Neural cell (in vitro differentiated cells): ENCODE measurements at regions not wholly inside any gene's neighbourhood (a gene's known extent, or its start where the extent isn't known, plus 50 kb on each side); places are given as distances from the start of the nearest gene placed in this dataset.

Source experiments
- H2AFZ ChIP-seq: fragments of 200-600, 300-800 bp; sonication (generic), shearing (Covaris generic); 2 replicates; pipeline ENCODE4 v1.6.0; 2014; ENCODE audit warnings: low read depth, mild to moderate bottlenecking, antibody characterized with exemption, low read length, moderate library complexity
- H3F3A ChIP-seq: fragments of 200-600 bp; shearing (Covaris generic); 2 replicates; pipeline ENCODE4 v1.6.1; 2016; ENCODE audit warnings: mild to moderate bottlenecking, moderate library complexity, mixed read lengths, antibody characterized with exemption, low read length; ENCODE audit not compliant: insufficient read depth, poor library complexity, severe bottlenecking
- H3K27ac ChIP-seq: fragments of 200-600, 300-800 bp; sonication (generic), shearing (Covaris generic); 2 replicates; pipeline ENCODE4 v1.5.1; 2014; ENCODE audit warnings: mild to moderate bottlenecking, low read length, moderate library complexity
- H3K27me3 ChIP-seq: fragments of 300-800, 200-600 bp; sonication (generic), shearing (Covaris generic); 2 replicates; pipeline ENCODE4 v1.6.0; 2014; ENCODE audit warnings: mild to moderate bottlenecking, low read depth, low read length, moderate library complexity; ENCODE audit not compliant: insufficient read depth
- H3K36me3 ChIP-seq: fragments of 300-800, 200-600 bp; sonication (generic), shearing (Covaris generic); 2 replicates; pipeline ENCODE4 v1.5.1; 2014; ENCODE audit warnings: mild to moderate bottlenecking, antibody characterized with exemption, low read length, moderate library complexity; ENCODE audit not compliant: insufficient read depth
- H3K4me2 ChIP-seq: fragments of 300-800, 200-600 bp; sonication (generic), shearing (Covaris generic); 2 replicates; pipeline ENCODE4 v1.6.0; 2014; ENCODE audit warnings: mild to moderate bottlenecking, low read length
- H3K4me3 ChIP-seq: fragments of 300-800, 200-600 bp; sonication (generic), shearing (Covaris generic); 2 replicates; pipeline ENCODE4 v1.5.1; 2014; ENCODE audit warnings: mild to moderate bottlenecking, low read length, moderate library complexity
- H3K79me2 ChIP-seq: fragments of 200-600 bp; shearing (Covaris generic); replicated peaks from 2 replicates; pipeline ENCODE4 v1.6.0; 2014; ENCODE audit warnings: mild to moderate bottlenecking, low read length, moderate library complexity; ENCODE audit not compliant: insufficient read depth
- H3K9ac ChIP-seq: fragments of 300-800, 200-600 bp; sonication (generic), shearing (Covaris generic); 2 replicates; pipeline ENCODE4 v1.6.1; 2016; ENCODE audit warnings: mild to moderate bottlenecking, low read length, mixed read lengths
- H3K9me2 ChIP-seq: fragments of 200-600 bp; shearing (Covaris generic); 2 replicates; pipeline ENCODE4 v1.6.1; 2016; ENCODE audit warnings: mild to moderate bottlenecking, low read length, mixed read lengths; ENCODE audit not compliant: insufficient read depth
- H3K9me3 ChIP-seq: fragments of 200-600, 300-800 bp; sonication (generic), shearing (Covaris generic); 2 replicates; pipeline ENCODE4 v1.6.1; 2016; ENCODE audit warnings: mild to moderate bottlenecking, mixed run types, low read length, moderate library complexity, mixed read lengths
- H4K20me1 ChIP-seq: fragments of 200-600 bp; shearing (Covaris generic); 2 replicates; pipeline ENCODE4 v1.6.1; 2016; ENCODE audit warnings: mild to moderate bottlenecking, mixed run types; ENCODE audit not compliant: insufficient read depth
- CTCF ChIP-seq: fragments of 450-650 bp; IDR thresholded peaks from 2 replicates; pipeline ENCODE4 v1.5.1; 2014; ENCODE audit warnings: antibody characterized with exemption, mild to moderate bottlenecking, moderate library complexity; ENCODE audit not compliant: poor library complexity, severe bottlenecking
- EP300 ChIP-seq: fragments of 450-650 bp; conservative IDR thresholded peaks from 2 replicates; pipeline ENCODE4 v1.6.1; 2014; ENCODE audit warnings: antibody characterized with exemption, mild to moderate bottlenecking, moderate library complexity; ENCODE audit not compliant: poor library complexity, severe bottlenecking
- EZH2 ChIP-seq: fragments of 200-600, 300-800 bp; shearing (Covaris generic), sonication (generic); IDR thresholded peaks from 2 replicates; pipeline ENCODE4 v1.6.1; 2014; ENCODE audit warnings: antibody characterized with exemption, low read length, borderline replicate concordance, mild to moderate bottlenecking; ENCODE audit not compliant: insufficient read depth, poor library complexity, severe bottlenecking
- MXI1 ChIP-seq: fragments of 450-650 bp; conservative IDR thresholded peaks from 2 replicates; pipeline ENCODE4 v1.6.1; 2014; ENCODE audit warnings: antibody characterized with exemption, mild to moderate bottlenecking; ENCODE audit not compliant: poor library complexity, severe bottlenecking
- POLR2AphosphoS5 ChIP-seq: IDR thresholded peaks from 2 replicates; pipeline ENCODE4 v1.6.1; 2012
- RAD21 ChIP-seq: fragments of 450-650 bp; conservative IDR thresholded peaks from 2 replicates; pipeline ENCODE4 v1.6.1; 2014; ENCODE audit warnings: antibody characterized with exemption, mild to moderate bottlenecking, moderate library complexity
- SMC3 ChIP-seq: fragments of 450-650 bp; conservative IDR thresholded peaks from 2 replicates; pipeline ENCODE4 v1.6.1; 2014; ENCODE audit warnings: antibody characterized with exemption, mild to moderate bottlenecking, moderate library complexity; ENCODE audit not compliant: poor library complexity
- TAF1 ChIP-seq: IDR thresholded peaks from 2 replicates; pipeline ENCODE4 v1.6.1; 2012; ENCODE audit warnings: low read depth
- TF ChIP-seq, protein P1 (sequence below): IDR thresholded peaks from 2 replicates; pipeline ENCODE4 v1.6.1; 2012; ENCODE audit warnings: borderline replicate concordance

DNA sequence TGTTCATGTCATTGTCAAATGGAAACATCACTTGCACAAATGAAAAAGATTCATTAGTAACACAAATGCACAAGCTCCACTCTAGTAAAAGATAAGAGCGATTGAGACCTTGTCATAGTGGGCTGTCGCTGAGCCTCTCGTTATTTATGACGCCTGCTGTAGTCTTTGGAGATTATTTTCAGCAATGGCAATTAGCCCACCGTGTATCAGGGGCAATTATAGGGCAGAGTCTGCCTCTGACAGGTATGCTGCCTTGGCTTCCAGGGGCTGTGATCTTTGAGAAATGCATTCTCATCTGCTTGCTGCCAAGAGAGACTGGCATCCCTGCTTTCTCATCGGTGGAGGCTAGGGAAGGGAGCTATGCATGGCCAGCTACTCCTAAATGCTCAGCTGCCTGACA, 426.8 kb upstream of the CLINT1 start:
- H3K27ac ChIP-seq = peak overlapping the region; percentile 48
- H3F3A ChIP-seq = no peaks in the 10 kb centered on the region
- H3K4me2 ChIP-seq = no peak overlapping the region
- no peaks in the 10 kb centered on the region for H3K36me3 ChIP-seq
- TF ChIP-seq SMC3 (no peak), CTCF (no peak), MXI1 (no peak), EP300 (no peak), EZH2 (no peak), RAD21 (no peak), POLR2AphosphoS5 (no peak), TAF1 (no peak)
- TF ChIP-seq, protein P1, sequence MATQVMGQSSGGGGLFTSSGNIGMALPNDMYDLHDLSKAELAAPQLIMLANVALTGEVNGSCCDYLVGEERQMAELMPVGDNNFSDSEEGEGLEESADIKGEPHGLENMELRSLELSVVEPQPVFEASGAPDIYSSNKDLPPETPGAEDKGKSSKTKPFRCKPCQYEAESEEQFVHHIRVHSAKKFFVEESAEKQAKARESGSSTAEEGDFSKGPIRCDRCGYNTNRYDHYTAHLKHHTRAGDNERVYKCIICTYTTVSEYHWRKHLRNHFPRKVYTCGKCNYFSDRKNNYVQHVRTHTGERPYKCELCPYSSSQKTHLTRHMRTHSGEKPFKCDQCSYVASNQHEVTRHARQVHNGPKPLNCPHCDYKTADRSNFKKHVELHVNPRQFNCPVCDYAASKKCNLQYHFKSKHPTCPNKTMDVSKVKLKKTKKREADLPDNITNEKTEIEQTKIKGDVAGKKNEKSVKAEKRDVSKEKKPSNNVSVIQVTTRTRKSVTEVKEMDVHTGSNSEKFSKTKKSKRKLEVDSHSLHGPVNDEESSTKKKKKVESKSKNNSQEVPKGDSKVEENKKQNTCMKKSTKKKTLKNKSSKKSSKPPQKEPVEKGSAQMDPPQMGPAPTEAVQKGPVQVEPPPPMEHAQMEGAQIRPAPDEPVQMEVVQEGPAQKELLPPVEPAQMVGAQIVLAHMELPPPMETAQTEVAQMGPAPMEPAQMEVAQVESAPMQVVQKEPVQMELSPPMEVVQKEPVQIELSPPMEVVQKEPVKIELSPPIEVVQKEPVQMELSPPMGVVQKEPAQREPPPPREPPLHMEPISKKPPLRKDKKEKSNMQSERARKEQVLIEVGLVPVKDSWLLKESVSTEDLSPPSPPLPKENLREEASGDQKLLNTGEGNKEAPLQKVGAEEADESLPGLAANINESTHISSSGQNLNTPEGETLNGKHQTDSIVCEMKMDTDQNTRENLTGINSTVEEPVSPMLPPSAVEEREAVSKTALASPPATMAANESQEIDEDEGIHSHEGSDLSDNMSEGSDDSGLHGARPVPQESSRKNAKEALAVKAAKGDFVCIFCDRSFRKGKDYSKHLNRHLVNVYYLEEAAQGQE = no peak
- H3K79me2 ChIP-seq = no peaks in the 10 kb centered on the region
- H3K4me3 ChIP-seq = no peak overlapping the region
- no peaks in the 10 kb centered on the region for H3K9me2 ChIP-seq
- H3K9ac ChIP-seq = peak overlapping the region; percentile 17
- H3K27me3 ChIP-seq = no peaks in the 10 kb centered on the region
- no peak overlapping the region for H2AFZ ChIP-seq
- H4K20me1 ChIP-seq = no peaks in the 10 kb centered on the region
- no peaks in the 10 kb centered on the region for H3K9me3 ChIP-seq

DNA sequence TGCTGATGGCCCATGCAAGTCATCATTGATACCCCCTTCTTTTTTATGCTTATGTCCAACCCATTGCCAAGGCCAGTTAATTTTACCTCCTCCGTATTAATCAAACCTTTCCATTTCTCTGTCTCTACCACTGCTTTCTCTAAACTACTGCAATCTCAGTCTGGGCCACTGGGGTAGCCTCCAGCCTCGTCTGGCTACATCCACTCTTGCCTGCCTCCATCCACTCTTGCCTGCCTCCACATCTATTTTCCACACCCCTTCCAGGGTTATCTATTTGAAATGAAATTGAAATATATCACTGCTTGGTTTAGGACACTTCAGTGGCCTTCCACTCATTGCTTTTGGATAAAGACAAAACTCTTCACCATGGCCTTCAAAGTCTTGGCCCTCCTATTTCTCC, 425.3 kb upstream of the CLINT1 start:
- Histone ChIP-seq H2AFZ (no peak overlapping the region), H3K9ac (no peak overlapping the region), H3K79me2 (no peaks in the 10 kb centered on the region), H3K27ac (no peak overlapping the region), H3K4me2 (no peak overlapping the region), H3K27me3 (no peaks in the 10 kb centered on the region), H3K36me3 (no peaks in the 10 kb centered on the region), H3K9me3 (no peaks in the 10 kb centered on the region), H4K20me1 (no peaks in the 10 kb centered on the region), H3K4me3 (no peak overlapping the region), H3F3A (no peaks in the 10 kb centered on the region), H3K9me2 (no peaks in the 10 kb centered on the region)
- TF ChIP-seq EZH2 = no peak

- Histone ChIP-seq H3K79me2 (no peaks in the 10 kb centered on the region), H4K20me1 (no peaks in the 10 kb centered on the region), H3K36me3 (no peaks in the 10 kb centered on the region), H3K9me2 (no peaks in the 10 kb centered on the region), H3K4me3 (no peak overlapping the region), H3K27ac (no peak overlapping the region), H3K4me2 (no peak overlapping the region), H3F3A (no peaks in the 10 kb centered on the region), H3K9me3 (no peaks in the 10 kb centered on the region), H2AFZ (no peak overlapping the region), H3K9ac (no peak overlapping the region), H3K27me3 (no peaks in the 10 kb centered on the region)
- TF ChIP-seq, protein P1 = no peak
- no peak for TF ChIP-seq RAD21
- TF ChIP-seq MXI1 = no peak
- TF ChIP-seq EP300 = no peak
Measured at GRCh38 chr5:158283397-158283796, 424.5 kb upstream of the CLINT1 start.
